Astrocyte (in vitro differentiated cells and primary cell): ENCODE measurements at regions not wholly inside any gene's neighbourhood (a gene's known extent, or its start where the extent isn't known, plus 50 kb on each side); places are given as distances from the start of the nearest gene placed in this dataset.
"Not testable (repeated sequence)": the region's sequence is repeated elsewhere in the genome, so short reads cannot be mapped to it uniquely, and the experiment has no call there.

Experiments used
- DNase-seq: peaks from one replicate; pipeline ENCODE4 v3.0.0-alpha.2; 2010; ENCODE audit warnings: low read depth
- FAIRE-seq: peaks from 2 replicates; lab custom pipeline; 2011; peaks lifted over from hg19 to GRCh38; lab: Jason Lieb, UNC
- H2AFZ ChIP-seq: 2 replicates; pipeline ENCODE4 v1.6.0; 2012; ENCODE audit warnings: low read depth, low read length, inconsistent platforms
- H3K27ac ChIP-seq: 2 replicates; pipeline ENCODE4 v1.5.1; 2011; ENCODE audit warnings: low read depth, low read length, inconsistent platforms
- H3K27me3 ChIP-seq: 2 replicates; pipeline ENCODE4 v1.6.0; 2011; ENCODE audit warnings: low read length, inconsistent platforms; ENCODE audit not compliant: insufficient read depth
- H3K36me3 ChIP-seq: 2 replicates; pipeline ENCODE4 v1.5.1; 2011; ENCODE audit warnings: low read length, inconsistent platforms; ENCODE audit not compliant: insufficient read depth
- H3K4me1 ChIP-seq: 2 replicates; pipeline ENCODE4 v1.5.1; 2011; ENCODE audit warnings: low read length, inconsistent platforms; ENCODE audit not compliant: insufficient read depth
- H3K4me2 ChIP-seq: 2 replicates; pipeline ENCODE4 v1.6.0; 2012; ENCODE audit warnings: low read length, inconsistent platforms
- H3K4me3 ChIP-seq: 2 replicates; pipeline ENCODE4 v1.5.1; 2011; ENCODE audit warnings: low read depth, mild to moderate bottlenecking, low read length, inconsistent platforms; ENCODE audit not compliant: insufficient read depth
- H3K79me2 ChIP-seq: 2 replicates; pipeline ENCODE4 v1.6.0; 2012; ENCODE audit warnings: mild to moderate bottlenecking, low read length, inconsistent platforms; ENCODE audit not compliant: insufficient read depth
- H3K9ac ChIP-seq: 2 replicates; pipeline ENCODE4 v1.6.0; 2012; ENCODE audit warnings: mild to moderate bottlenecking, low read length, inconsistent platforms
- H3K9me3 ChIP-seq: 2 replicates; pipeline ENCODE4 v1.5.1; 2012; ENCODE audit warnings: low read depth, mild to moderate bottlenecking, low read length, inconsistent platforms; ENCODE audit not compliant: insufficient read depth
- H4K20me1 ChIP-seq: 2 replicates; pipeline ENCODE4 v1.6.0; 2012; ENCODE audit warnings: low read length, inconsistent platforms; ENCODE audit not compliant: insufficient read depth
- H3K27ac Mint-ChIP-seq: one replicate; pipeline ENCODE4 v1.8.0; 2021; ENCODE audit warnings: mild to moderate bottlenecking, mixed read lengths; ENCODE audit not compliant: unreplicated experiment
- H3K27me3 Mint-ChIP-seq: one replicate; pipeline ENCODE4 v1.8.0; 2021; ENCODE audit warnings: low read depth, mixed read lengths; ENCODE audit not compliant: unreplicated experiment
- H3K36me3 Mint-ChIP-seq: one replicate; pipeline ENCODE4 v1.8.0; 2021; ENCODE audit warnings: low read depth, mixed read lengths; ENCODE audit not compliant: unreplicated experiment
- H3K4me1 Mint-ChIP-seq: one replicate; pipeline ENCODE4 v1.8.0; 2021; ENCODE audit warnings: low read depth, mixed read lengths; ENCODE audit not compliant: unreplicated experiment
- H3K4me3 Mint-ChIP-seq: one replicate; pipeline ENCODE4 v1.8.0; 2021; ENCODE audit warnings: mild to moderate bottlenecking, moderate library complexity, mixed read lengths; ENCODE audit not compliant: unreplicated experiment
- H3K9me3 Mint-ChIP-seq: one replicate; pipeline ENCODE4 v1.8.0; 2021; ENCODE audit warnings: mild to moderate bottlenecking, mixed read lengths; ENCODE audit not compliant: unreplicated experiment
- CTCF ChIP-seq: IDR thresholded peaks from 2 replicates; pipeline ENCODE4 v1.5.1; 2011; ENCODE audit warnings: low read depth, mild to moderate bottlenecking, inconsistent platforms, low read length, moderate library complexity; ENCODE audit not compliant: insufficient read depth
- EZH2 ChIP-seq: IDR thresholded peaks from 2 replicates; pipeline ENCODE4 v1.6.1; 2012; ENCODE audit warnings: mild to moderate bottlenecking, low read length, inconsistent platforms; ENCODE audit not compliant: insufficient read depth

- Histone ChIP-seq H3K79me2 (no peaks in the 10 kb centered on the region), H4K20me1 (no peaks in the 10 kb centered on the region), H3K9ac (no peak overlapping the region), H3K27me3 (no peaks in the 10 kb centered on the region), H3K4me1 (peaks cover 19% of the 10 kb centered on the region), H2AFZ (no peak overlapping the region), H3K9me3 (no peaks in the 10 kb centered on the region), H3K4me2 (no peak overlapping the region), H3K36me3 (no peaks in the 10 kb centered on the region), H3K27ac (no peak overlapping the region), H3K4me3 (no peak overlapping the region)
- Mint-ChIP-seq H3K27me3 (no peaks in the 10 kb centered on the region), H3K4me1 (peaks cover 29% of the 10 kb centered on the region), H3K4me3 (no peak overlapping the region), H3K36me3 (no peaks in the 10 kb centered on the region), H3K9me3 (peaks cover 8% of the 10 kb centered on the region), H3K27ac (no peak overlapping the region)
- FAIRE-seq (no peak), DNase-seq (no peak)
- TF ChIP-seq CTCF = no peak
- no peak for TF ChIP-seq EZH2
Observed at GRCh38 chr1:185650602-185651230, 83.5 kb upstream of the HMCN1 start.

DNA sequence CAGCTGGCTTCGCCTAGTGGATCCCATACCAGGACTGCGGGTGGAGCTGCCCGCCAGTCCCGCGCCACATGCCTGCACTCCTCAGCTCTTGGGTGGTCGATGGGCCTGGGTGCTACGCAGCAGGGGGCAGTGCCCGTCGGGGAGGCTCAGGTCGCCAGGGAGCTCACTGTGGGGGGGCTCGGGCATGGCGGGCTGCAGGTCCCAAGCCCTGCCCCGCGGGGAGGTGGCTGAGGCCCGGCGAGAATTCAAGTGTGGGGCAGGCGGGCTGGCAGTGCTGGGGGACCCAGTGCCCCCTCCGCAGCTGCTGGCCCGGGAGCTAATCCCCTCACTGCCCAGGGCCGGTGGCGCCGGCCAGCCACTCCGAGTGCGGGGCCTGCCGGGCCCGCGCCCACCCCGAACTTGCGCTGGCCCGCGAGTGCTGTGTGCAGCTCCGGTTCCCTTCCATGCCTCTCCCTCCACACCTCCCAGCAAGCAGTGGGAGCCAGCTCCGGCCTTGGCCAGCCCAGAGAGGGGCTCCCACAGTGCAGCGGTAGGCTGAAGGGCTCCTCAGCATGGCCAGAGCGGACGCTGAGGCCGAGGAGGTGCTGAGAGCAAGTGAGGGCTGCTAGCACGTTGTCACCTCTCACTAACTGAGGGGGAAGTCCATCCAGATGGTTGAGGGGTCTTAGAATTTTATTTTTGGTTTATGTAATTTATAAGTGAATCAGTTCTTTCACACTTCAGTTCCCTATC lies 85.2 kb upstream of the HMCN1 start:
- H3K4me2 ChIP-seq = no peak overlapping the region
- no peaks in the 10 kb centered on the region for H3K36me3 Mint-ChIP-seq

DNA sequence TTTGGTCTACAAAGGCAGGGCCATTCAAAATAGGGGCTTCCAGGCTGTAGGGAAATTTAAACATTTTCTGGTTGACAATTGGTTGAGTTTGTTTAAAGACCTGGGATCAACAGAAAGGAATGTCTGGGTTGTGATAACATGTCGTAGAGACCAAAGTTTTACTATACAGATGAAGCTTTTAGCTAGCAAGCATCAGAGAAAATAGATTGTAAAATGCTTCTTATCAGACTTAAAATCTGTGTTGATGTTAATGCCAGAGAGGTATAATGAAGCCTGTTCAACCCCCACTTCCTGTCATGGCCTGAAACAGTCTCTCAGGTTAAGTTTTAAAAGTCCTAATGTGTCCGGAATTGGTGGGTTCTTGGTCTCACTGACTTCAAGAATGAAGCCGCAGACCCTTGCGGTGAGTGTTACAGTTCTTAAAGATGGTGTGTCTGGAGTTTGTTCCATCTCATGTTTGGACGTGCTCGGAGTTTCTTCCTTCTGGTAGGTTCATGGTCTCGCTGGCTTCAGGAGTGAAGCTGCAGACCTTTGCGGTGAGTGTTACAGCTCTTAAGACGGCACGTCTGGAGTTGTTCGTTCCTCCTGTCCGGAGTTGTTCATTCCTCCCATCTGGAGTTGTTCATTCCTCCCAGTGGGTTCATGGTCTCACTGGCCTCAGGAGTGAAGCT lies 86.5 kb upstream of the HMCN1 start:
- peak; percentile 8 for DNase-seq
- peak overlapping the region; percentile 99 for H3K27ac Mint-ChIP-seq
- not testable (repeated sequence) for H3K9me3 ChIP-seq, H3K4me3 Mint-ChIP-seq, H3K36me3 Mint-ChIP-seq, H3K27me3 ChIP-seq, H3K27ac ChIP-seq, H3K9ac ChIP-seq, H4K20me1 ChIP-seq, H3K79me2 ChIP-seq, H2AFZ ChIP-seq, H3K27me3 Mint-ChIP-seq, H3K36me3 ChIP-seq, H3K4me3 ChIP-seq
- H3K9me3 Mint-ChIP-seq = peaks cover 11% of the 10 kb centered on the region
- H3K4me1 Mint-ChIP-seq = peaks cover 42% of the 10 kb centered on the region
- peak; percentile 86 for FAIRE-seq
- Histone ChIP-seq H3K4me2 (peak overlapping the region; percentile 25), H3K4me1 (peaks cover 28% of the 10 kb centered on the region)

More for the DNA sequence above, 85.2 kb upstream of the HMCN1 start:
- no peak for DNase-seq
- TF ChIP-seq CTCF = no peak
- TF ChIP-seq EZH2 = no peak
- Histone ChIP-seq H2AFZ (no peak overlapping the region), H3K79me2 (no peaks in the 10 kb centered on the region), H3K9ac (no peak overlapping the region), H3K9me3 (peaks cover 5% of the 10 kb centered on the region), H3K4me3 (no peak overlapping the region), H3K27ac (no peak overlapping the region), H3K36me3 (no peaks in the 10 kb centered on the region), H3K27me3 (no peaks in the 10 kb centered on the region), H4K20me1 (no peaks in the 10 kb centered on the region), H3K4me1 (peaks cover 28% of the 10 kb centered on the region)
- Mint-ChIP-seq H3K27me3 (no peaks in the 10 kb centered on the region), H3K4me3 (no peak overlapping the region), H3K27ac (no peak overlapping the region), H3K9me3 (peaks cover 11% of the 10 kb centered on the region), H3K4me1 (peaks cover 42% of the 10 kb centered on the region)
- FAIRE-seq = no peak
